ENCODE measurements at regions not wholly inside any gene's neighbourhood (a gene's known extent, or its start where the extent isn't known, plus 50 kb on each side); places are given as distances from the start of the nearest gene placed in this dataset.

GRCh38 chr4:3704669-3705068 lies 61.5 kb upstream of the ADRA2C start:
- DNase-seq, result no peak

DNA sequence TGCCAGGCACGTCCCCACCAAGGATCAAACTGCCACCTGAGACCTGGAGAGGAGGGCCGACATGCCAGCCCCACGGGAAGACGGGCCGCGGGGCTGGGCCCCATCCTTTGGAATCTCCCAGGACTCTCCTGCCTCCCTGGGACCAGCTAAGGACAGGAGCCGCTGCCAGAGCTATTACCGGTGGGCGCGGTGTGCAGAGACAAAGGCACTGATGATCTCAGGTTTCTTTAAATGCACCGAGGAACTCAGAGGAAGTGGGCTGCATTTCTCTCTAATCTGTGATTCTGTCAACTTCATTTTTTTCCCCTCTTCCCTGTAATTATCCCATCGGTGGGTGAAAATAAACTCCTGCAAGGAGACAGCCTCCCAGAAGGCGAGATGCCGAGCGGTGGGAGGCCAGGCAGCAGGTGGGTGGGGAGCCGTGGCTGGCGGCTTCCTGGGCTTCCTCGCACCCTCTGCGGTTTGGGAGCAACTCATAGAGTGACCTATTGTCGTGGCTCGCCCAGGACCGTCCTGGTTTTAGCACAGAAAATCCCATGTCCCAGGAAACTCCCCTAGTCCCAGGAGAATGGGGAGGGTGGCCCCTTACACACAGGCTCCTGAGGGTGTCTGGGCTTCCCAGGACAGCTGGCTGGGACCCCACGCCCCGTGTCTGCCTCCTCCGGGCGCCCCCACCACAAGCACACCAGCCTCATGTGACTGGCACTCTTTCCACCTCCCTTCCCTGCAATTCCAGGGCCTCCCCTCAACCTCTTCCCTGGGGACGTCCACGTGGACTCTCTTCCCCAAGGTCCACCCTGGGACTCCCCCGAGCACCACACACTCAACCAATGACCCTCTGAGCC lies 62.3 kb upstream of the ADRA2C start:
- DNase-seq, result no peak

GRCh38 chr4:3703343-3703676 lies 62.9 kb upstream of the ADRA2C start:
- no peak for DNase-seq

GRCh38 chr4:3702561-3703221 lies 63.5 kb upstream of the ADRA2C start:
- no peak for DNase-seq

DNA sequence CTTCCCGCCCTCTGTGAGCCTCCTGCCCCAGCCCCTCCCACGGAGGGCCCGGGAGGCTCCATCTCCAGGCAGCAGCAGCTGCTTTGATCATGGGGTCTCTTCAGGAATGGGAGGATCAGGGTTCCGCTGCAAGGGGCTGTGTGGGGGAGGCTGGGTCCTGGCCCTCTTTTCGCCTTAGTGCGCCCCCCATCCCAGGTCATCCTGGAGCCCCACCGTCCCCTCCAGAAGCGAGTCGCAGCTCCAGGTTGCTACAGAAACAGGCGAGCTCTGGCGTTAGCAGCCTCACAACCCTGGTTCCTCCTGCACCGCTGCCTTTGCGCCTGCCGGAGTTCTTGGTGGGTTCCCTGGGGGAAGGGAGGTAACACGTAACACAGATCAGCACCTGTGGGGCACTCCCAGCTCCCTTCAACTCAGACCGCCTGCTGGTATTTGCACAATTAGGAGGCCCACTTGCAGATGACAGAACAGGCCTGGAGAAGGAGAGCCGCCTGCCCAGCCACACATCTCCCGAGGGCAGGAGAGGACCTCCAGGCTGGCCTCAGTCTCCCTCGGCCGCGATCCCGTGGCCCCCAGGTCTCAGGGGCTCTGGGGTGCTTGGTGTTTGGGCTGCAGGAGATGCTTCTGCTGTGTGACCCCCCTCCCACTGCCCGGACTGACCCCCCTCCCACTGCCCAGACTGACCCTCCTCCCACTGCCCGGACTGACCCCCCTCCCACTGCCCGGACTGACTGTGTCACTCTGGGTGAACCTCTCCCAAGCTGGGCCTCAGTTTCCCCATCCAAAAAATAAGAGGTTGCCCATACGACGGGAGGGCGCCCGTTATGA lies 64.2 kb upstream of the ADRA2C start:
- no peak for DNase-seq

GRCh38 chr4:3701271-3701734 lies 64.9 kb upstream of the ADRA2C start:
- DNase-seq, result no peak

- DNase-seq, result no peak
Measured at GRCh38 chr4:3700736-3701135, 65.4 kb upstream of the ADRA2C start.

GRCh38 chr4:3700223-3700622 lies 66.0 kb upstream of the ADRA2C start:
- DNase-seq, result no peak

- no peak for DNase-seq
Measured at GRCh38 chr4:3699678-3700077, 66.5 kb upstream of the ADRA2C start.

DNA sequence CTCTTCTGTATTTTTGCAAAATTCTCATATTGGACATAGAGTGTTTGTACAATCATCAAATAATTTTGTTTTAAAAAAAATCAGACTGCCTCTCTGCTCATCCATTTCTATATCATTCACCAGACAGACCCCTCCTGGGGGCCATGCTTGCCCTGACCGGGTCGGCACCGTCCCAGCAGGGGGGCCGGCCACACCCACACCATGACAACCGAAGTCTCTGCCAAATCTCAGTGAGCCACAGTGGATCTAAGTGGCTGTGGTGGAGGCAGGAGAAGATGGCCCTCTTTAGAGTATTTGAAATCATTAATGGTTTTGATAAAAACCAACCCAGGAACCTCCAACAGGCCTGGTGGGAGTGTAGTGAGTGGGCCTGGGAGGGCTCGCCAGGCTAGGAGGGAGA lies 66.9 kb upstream of the ADRA2C start:
- DNase-seq, result no peak

DNA sequence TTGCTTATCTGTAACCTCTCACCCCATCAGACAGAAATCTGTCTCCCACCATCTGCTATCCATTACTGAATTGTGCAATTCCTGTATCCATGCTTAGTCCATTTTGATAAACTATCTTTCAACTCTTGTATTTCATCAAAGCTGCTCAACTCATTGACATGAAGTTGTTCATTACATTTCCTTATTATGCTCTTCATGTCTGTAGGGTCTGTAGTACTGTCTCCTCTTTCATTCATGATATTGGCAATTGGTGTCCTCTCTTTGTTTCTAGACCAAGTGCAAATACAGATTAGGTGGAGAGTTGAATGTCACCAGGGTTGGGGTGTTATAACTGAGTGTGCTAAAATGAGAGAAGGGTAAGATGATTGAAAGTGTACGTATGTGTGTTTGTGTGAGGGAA lies 69.2 kb upstream of the ADRA2C start:
- DNase-seq, result no peak

GRCh38 chr4:3690551-3691152 lies 75.5 kb upstream of the ADRA2C start:
- DNase-seq, result no peak

DNA sequence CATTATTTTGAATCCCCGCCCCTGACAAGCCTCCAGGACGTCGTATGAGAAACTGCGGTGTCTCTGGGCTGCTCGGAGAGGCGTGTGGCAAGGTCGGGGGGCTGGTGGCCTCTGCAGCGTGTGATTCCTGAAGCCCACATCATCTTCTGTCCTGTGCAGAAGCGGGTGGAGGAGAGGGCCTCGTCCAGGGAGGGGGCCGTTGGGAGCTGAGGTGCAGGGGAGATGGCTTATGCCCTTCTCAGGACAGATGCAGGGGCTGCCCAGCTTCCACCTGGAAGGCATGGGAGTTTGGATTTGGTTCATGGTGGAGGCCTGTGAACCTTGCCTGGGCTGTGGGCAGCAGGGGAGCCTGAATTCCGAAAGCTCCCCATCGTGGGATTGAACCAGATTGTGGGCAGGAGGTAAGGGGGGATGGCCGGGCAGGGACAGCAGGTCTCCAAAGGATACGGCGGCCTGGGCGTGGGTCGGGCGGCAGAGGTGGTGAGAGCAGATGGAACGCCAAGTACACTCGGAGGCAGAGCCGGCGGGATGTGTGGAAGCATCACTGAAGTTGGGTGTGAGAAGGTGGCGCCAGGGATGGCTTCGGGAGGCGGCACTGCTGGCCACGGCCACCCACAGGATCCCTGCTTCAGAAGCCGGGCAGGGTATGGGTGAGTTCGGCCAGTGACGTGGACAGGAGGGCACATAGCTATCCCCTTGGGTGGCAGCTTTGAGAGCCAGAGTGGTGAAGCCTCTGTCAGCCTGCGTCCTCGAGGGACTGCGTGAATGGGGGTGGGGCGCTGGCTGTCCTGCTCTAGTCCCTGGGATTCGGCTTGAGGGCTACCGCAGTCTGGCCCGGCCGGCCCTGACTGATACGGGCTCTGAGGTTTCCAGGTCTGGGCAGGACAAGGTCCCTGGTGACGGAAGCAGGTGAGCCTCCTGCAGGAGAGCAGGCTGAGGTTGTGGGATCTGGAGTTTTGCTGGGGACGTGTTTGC lies 76.3 kb upstream of the ADRA2C start:
- DNase-seq, result no peak

DNA sequence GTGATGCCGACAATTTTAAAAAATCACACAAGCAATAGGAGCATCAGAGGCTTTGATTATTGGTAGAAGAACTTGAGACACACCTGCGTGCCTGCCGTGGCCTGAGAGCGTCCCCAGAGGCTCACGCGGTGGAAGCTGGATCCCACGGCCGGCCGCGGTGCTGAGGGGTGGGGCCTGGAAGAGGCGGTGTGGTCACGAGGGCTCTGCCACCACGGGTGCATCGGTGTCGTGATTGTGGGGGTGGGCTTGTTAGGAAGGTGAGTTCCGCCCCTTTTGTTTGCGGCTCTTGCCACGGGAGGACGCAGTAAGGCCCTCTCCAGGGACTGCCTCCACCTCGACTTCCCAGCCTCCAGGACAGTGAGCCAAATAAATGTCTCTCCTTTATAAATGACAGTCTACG lies 77.2 kb upstream of the ADRA2C start:
- no peak for DNase-seq

DNA sequence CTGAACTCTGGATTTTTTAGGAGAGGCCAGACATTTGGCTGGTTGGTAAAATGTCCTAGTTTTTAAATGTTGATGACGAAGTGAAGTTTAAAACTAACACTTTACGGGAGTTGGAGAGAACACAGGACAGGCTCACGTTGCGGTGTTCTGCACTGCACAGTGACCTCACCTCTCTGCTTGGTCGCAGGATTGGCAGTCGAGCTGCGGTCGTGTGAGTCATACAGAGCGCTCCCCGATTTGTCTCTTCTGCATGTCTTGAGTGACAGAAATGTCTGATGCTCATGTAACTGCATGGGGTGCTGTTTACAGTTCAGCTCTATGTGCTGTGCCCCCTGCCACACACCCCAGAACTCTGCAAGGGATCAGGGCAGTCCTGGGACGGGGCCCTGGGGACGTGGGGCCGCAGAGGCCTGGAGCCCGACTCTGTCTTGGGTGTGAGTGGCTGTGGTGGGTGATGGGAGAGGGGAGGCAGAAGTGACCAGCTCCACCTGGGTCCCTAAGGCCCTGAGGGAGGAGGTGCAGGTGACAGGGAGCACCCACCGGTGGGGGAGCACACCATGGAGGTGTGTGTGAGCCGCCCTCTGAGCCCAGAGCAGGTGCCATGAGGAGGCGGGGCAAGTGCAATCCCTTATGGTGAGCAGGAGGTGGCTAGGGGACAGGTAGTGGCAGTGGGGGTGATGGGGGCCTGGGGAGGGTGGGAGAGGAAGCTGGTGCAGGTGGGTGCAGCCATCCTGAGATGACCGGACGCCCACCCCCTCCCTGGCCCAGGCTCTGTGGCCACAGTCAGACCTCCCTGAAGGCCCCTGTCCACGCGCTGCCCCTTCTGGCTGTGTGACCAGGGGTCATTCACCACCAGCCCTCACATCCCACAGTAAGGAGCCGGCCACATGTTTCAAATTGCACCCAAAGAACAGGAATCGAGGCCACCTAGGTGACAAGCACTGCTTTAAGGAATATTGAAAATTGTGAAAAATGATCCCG lies 77.9 kb upstream of the ADRA2C start:
- DNase-seq, result no peak

GRCh38 chr4:3687538-3687937 lies 78.6 kb upstream of the ADRA2C start:
- no peak for DNase-seq

GRCh38 chr4:3686753-3687152 lies 79.4 kb upstream of the ADRA2C start:
- DNase-seq, result no peak

GRCh38 chr4:3685081-3685645 lies 81.0 kb upstream of the ADRA2C start:
- DNase-seq, result no peak

DNA sequence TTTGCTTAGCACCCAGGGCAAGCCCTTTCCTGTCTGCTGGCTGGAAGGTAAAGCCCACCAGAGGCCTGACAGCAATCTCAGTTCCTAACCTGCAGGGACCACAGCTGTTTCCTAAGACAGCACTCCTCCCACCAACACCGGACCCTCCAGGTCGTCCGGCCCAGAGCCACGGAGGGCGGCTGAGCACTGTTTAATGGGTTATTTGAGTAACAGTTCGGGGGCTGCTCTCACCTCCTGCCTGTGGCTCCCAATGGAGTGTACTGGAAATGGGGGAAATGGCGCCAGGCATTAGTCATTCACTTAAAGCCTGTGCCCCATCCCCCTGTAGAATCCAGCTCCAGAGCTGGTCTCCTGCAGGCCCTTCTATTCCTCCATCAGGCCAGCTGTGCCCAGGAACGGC lies 81.6 kb upstream of the ADRA2C start:
- no peak for DNase-seq

DNA sequence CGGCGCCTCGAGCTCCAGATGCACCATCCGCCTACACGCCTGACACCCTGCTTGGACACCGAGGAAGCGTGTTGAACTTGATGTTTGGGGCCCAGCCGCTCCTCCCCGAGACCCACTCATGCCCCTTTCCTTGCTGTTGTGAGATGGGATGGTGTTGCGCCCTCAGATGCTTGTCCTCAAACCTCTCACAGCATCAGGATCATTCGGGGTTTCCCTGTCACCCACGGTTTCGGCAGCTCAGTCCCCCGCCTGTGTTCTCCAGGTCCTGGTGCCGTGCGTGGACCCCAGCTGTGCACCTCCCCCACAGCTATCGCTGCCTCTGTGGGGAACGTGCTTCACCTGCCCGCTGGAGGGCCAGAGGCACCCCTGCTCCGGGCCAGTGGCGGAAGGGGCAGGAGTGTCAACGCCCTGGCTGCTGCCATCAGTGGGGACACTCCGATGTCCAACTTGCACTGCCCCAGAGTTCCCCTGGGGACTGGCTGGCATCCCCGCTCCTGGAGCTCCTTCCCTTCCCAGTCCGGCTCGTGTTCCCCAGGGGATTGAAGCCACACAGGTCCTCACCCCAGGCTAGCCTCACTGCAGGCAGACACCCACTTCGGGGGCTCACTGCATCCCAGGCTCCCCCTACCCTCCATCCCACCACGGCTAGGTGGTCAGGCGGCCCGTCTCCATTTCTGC lies 82.3 kb upstream of the ADRA2C start:
- DNase-seq, result no peak

All from inflammatory macrophage treated with lipopolysaccharide for 4 hours (primary cell).